Panc1 (cell line): ENCODE measurements at regions not wholly inside any gene's neighbourhood (a gene's known extent, or its start where the extent isn't known, plus 50 kb on each side); places are given as distances from the start of the nearest gene placed in this dataset.

Experiments used
- POLR2AphosphoS5 ChIP-seq: IDR thresholded peaks from 2 replicates; pipeline ENCODE4 v1.6.1; 2012; ENCODE audit warnings: mild to moderate bottlenecking, low read depth, low read length, moderate library complexity
- SIN3A ChIP-seq: IDR thresholded peaks from 2 replicates; pipeline ENCODE4 v1.6.1; 2012; ENCODE audit warnings: low read depth, mild to moderate bottlenecking, low read length, moderate library complexity, borderline replicate concordance; ENCODE audit not compliant: insufficient read depth
- TCF7L2 ChIP-seq: IDR thresholded peaks from 2 replicates; pipeline ENCODE4 v1.6.1; 2011; ENCODE audit warnings: mild to moderate bottlenecking, low read depth, low read length, inconsistent platforms
- TF ChIP-seq, protein P1 (sequence below): fragments of 450-650 bp; IDR thresholded peaks from 2 replicates; pipeline ENCODE4 v1.5.1; 2017; ENCODE audit warnings: mild to moderate bottlenecking

DNA sequence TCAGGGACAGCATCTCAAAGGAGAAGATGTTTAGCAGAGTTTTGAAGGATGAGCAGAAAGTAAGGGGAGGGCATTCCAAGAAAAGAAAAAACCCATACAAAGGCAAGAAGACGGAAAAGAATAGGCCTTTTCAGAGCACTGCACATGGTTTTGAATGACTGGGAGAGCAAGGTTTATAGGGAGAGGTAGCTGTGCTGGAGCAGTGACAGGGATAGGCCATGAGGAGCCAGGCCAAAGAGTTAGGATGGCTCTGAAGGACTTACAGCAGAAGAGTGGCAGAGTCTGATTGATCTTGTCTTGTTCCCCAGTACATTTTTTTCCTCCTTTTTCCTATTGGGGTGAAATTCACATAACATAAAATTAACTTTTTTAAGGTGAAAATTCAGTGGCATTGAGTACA lies 55.8 kb upstream of the PAK1 start:
- TF ChIP-seq, protein P1, sequence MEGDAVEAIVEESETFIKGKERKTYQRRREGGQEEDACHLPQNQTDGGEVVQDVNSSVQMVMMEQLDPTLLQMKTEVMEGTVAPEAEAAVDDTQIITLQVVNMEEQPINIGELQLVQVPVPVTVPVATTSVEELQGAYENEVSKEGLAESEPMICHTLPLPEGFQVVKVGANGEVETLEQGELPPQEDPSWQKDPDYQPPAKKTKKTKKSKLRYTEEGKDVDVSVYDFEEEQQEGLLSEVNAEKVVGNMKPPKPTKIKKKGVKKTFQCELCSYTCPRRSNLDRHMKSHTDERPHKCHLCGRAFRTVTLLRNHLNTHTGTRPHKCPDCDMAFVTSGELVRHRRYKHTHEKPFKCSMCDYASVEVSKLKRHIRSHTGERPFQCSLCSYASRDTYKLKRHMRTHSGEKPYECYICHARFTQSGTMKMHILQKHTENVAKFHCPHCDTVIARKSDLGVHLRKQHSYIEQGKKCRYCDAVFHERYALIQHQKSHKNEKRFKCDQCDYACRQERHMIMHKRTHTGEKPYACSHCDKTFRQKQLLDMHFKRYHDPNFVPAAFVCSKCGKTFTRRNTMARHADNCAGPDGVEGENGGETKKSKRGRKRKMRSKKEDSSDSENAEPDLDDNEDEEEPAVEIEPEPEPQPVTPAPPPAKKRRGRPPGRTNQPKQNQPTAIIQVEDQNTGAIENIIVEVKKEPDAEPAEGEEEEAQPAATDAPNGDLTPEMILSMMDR = no peak
- no peak for TF ChIP-seq POLR2AphosphoS5
- TF ChIP-seq SIN3A = no peak
- TF ChIP-seq TCF7L2 = no peak
